HEK293 (cell line): ENCODE measurements at regions not wholly inside any gene's neighbourhood (a gene's known extent, or its start where the extent isn't known, plus 50 kb on each side); places are given as distances from the start of the nearest gene placed in this dataset.

Source experiments
- CTCF ChIA-PET: fragments of 350-600 bp; formaldehyde crosslinking; extraction: SDS; loops from one replicate; lab custom pipeline; 2021; ENCODE audit warnings: antibody characterized with exemption; lab: Yijun Ruan, JAX
- POLR2A ChIA-PET: fragments of 300-600 bp; formaldehyde crosslinking; extraction: SDS; loops from one replicate; lab custom pipeline; 2020; ENCODE audit warnings: antibody characterized with exemption, inconsistent platforms; lab: Yijun Ruan, JAX
- H3K27ac ChIP-seq: fragments of 200-500 bp; sonication (Bioruptor generic); 2 replicates; pipeline ENCODE4 v1.5.1; 2014; ENCODE audit warnings: low read depth, low read length, control low read depth, inconsistent platforms; ENCODE audit errors: extremely low read depth
- H3K36me3 ChIP-seq, 2 experiments: fragments of 200-500 bp in 1 of 2; sonication (Bioruptor generic) in 1 of 2; 1 replicate in 1 of 2; 2 replicates in 1 of 2; pipeline ENCODE4 v1.5.1; 2014 to 2017; ENCODE audit warnings: inconsistent platforms in 2 of 2, low read length in 2 of 2; ENCODE audit not compliant: control insufficient read depth in 2 of 2, insufficient read depth in 1 of 2
- H3K4me1 ChIP-seq: fragments of 200-500 bp; sonication (Bioruptor generic); 2 replicates; pipeline ENCODE4 v1.5.1; 2014; ENCODE audit warnings: mild to moderate bottlenecking, low read length, inconsistent platforms; ENCODE audit not compliant: control insufficient read depth, insufficient read depth
- H3K4me3 ChIP-seq: 2 replicates; pipeline ENCODE4 v1.5.1; 2011; ENCODE audit warnings: low read depth, mild to moderate bottlenecking, control low read depth, low read length, moderate library complexity
- H3K9me3 ChIP-seq: fragments of 200-500 bp; sonication (Bioruptor generic); 2 replicates; pipeline ENCODE4 v1.5.1; 2014; ENCODE audit warnings: low read depth, low read length, inconsistent platforms; ENCODE audit not compliant: control insufficient read depth, insufficient read depth
- KLF7 ChIP-seq: fragments of 450-650 bp; formaldehyde crosslinking; IDR thresholded peaks from 2 replicates; pipeline ENCODE4 v1.5.1; 2016; ENCODE audit warnings: missing biosample characterization, missing genetic modification characterization, borderline replicate concordance
- SALL2 ChIP-seq: fragments of 450-650 bp; formaldehyde crosslinking; IDR thresholded peaks from 2 replicates; pipeline ENCODE4 v1.5.0; 2017; ENCODE audit warnings: missing biosample characterization, mild to moderate bottlenecking, missing genetic modification characterization, borderline replicate concordance
- SCRT1 ChIP-seq: fragments of 450-650 bp; formaldehyde crosslinking; IDR thresholded peaks from 2 replicates; pipeline ENCODE4 v1.5.1; 2016; ENCODE audit warnings: missing biosample characterization, missing genetic modification characterization, borderline replicate concordance
- SP3 ChIP-seq: fragments of 450-650 bp; formaldehyde crosslinking; IDR thresholded peaks from 2 replicates; pipeline ENCODE4 v1.5.1; 2016; ENCODE audit warnings: missing biosample characterization, missing genetic modification characterization
- TCF7L2 ChIP-seq: IDR thresholded peaks from 2 replicates; pipeline ENCODE4 v1.6.1; 2011; ENCODE audit warnings: low read depth, mild to moderate bottlenecking, inconsistent platforms, low read length, moderate library complexity, borderline replicate concordance
- ZBTB7A ChIP-seq: fragments of 450-650 bp; formaldehyde crosslinking; IDR thresholded peaks from 2 replicates; pipeline ENCODE4 v1.5.1; 2016; ENCODE audit warnings: low read depth, missing biosample characterization, missing genetic modification characterization
- ZFP37 ChIP-seq: fragments of 450-650 bp; formaldehyde crosslinking; IDR thresholded peaks from 2 replicates; pipeline ENCODE4 v1.5.1; 2016; ENCODE audit warnings: missing biosample characterization, missing genetic modification characterization
- ZNF121 ChIP-seq: fragments of 450-650 bp; formaldehyde crosslinking; IDR thresholded peaks from 2 replicates; pipeline ENCODE4 v1.5.1; 2016; ENCODE audit warnings: missing biosample characterization, missing genetic modification characterization
- ZNF132 ChIP-seq: fragments of 450-650 bp; formaldehyde crosslinking; IDR thresholded peaks from 2 replicates; pipeline ENCODE4 v1.5.1; 2017; ENCODE audit warnings: missing biosample characterization, missing genetic modification characterization, borderline replicate concordance
- ZNF202 ChIP-seq: fragments of 450-650 bp; formaldehyde crosslinking; IDR thresholded peaks from 2 replicates; pipeline ENCODE4 v1.5.1; 2016; ENCODE audit warnings: missing biosample characterization, missing genetic modification characterization, borderline replicate concordance
- ZNF221 ChIP-seq: fragments of 450-650 bp; formaldehyde crosslinking; IDR thresholded peaks from 2 replicates; pipeline ENCODE4 v1.5.1; 2017; ENCODE audit warnings: missing biosample characterization, missing genetic modification characterization, borderline replicate concordance
- ZNF341 ChIP-seq: fragments of 450-650 bp; formaldehyde crosslinking; IDR thresholded peaks from 2 replicates; pipeline ENCODE4; 2016; ENCODE audit warnings: low read depth, missing biosample characterization, missing genetic modification characterization
- ZNF366 ChIP-seq: fragments of 450-650 bp; formaldehyde crosslinking; conservative IDR thresholded peaks from 2 replicates; pipeline ENCODE4 v1.5.1; 2016; ENCODE audit warnings: missing biosample characterization, missing genetic modification characterization
- ZNF558 ChIP-seq: fragments of 450-650 bp; formaldehyde crosslinking; IDR thresholded peaks from 2 replicates; pipeline ENCODE4 v1.5.1; 2016; ENCODE audit warnings: missing biosample characterization, missing genetic modification characterization
- ZNF626 ChIP-seq: fragments of 450-650 bp; sonication (Bioruptor Pico); formaldehyde crosslinking; IDR thresholded peaks from 2 replicates; pipeline ENCODE4 v1.5.1; 2018; ENCODE audit warnings: missing biosample characterization, missing genetic modification characterization, inconsistent platforms
- ZNF629 ChIP-seq: fragments of 450-650 bp; formaldehyde crosslinking; IDR thresholded peaks from 2 replicates; pipeline ENCODE4 v1.5.1; 2017; ENCODE audit warnings: missing biosample characterization, missing genetic modification characterization
- ZNF664 ChIP-seq: fragments of 450-650 bp; formaldehyde crosslinking; IDR thresholded peaks from 2 replicates; pipeline ENCODE4 v1.5.1; 2016; ENCODE audit warnings: missing biosample characterization, missing genetic modification characterization
- ZNF670 ChIP-seq: fragments of 450-650 bp; formaldehyde crosslinking; IDR thresholded peaks from 2 replicates; pipeline ENCODE4 v1.5.1; 2016; ENCODE audit warnings: missing biosample characterization, missing genetic modification characterization, low read depth
- ZSCAN23 ChIP-seq: fragments of 450-650 bp; formaldehyde crosslinking; IDR thresholded peaks from 2 replicates; pipeline ENCODE4 v1.5.1; 2016; ENCODE audit warnings: missing biosample characterization, missing genetic modification characterization
- TF ChIP-seq, protein P1 (sequence below): fragments of 450-650 bp; formaldehyde crosslinking; IDR thresholded peaks from 2 replicates; pipeline ENCODE4 v1.5.1; 2016; ENCODE audit warnings: missing biosample characterization, missing genetic modification characterization
- TF ChIP-seq, protein P2 (sequence below): fragments of 450-650 bp; formaldehyde crosslinking; optimal IDR thresholded peaks from 2 replicates; pipeline ENCODE3; 2016; ENCODE audit warnings: missing biosample characterization, mild to moderate bottlenecking, missing genetic modification characterization
- TF ChIP-seq, protein P3 (sequence below): fragments of 450-650 bp; formaldehyde crosslinking; IDR thresholded peaks from 2 replicates; pipeline ENCODE4 v1.5.1; 2016; ENCODE audit warnings: missing biosample characterization, missing genetic modification characterization
- TF ChIP-seq, protein P4 (sequence below): fragments of 450-650 bp; formaldehyde crosslinking; conservative IDR thresholded peaks from 2 replicates; pipeline ENCODE4 v1.5.1; 2016; ENCODE audit warnings: low read depth, missing biosample characterization, missing genetic modification characterization

DNA sequence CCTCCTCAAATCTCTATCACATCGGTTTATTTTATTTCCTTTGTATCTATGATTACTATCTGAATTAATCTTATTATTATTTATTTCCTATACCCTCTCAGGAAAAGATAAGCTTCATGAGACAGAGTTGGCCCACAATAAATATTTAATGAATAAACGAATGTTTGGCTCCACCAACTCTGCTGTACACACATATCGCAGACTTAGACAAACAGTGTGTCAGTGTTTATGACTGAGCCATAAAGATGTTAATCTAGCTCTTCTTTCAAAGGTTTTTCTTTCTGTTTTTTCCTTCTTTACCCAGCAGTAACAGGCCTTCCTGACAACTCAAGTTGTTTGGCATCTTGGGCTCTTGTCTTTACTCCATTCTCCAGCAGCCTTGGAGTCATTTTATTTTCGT is 329.5 kb downstream of the CDH2 start:
- peak; percentile 29; the same call in 1 of the 2 replicates for TF ChIP-seq TCF7L2
- no peak for TF ChIP-seq ZSCAN23
- TF ChIP-seq ZNF121, result no peak
- TF ChIP-seq ZNF629 (tag by site-specific recombination), result no peak
- TF ChIP-seq SP3, result no peak
- TF ChIP-seq, protein P1, sequence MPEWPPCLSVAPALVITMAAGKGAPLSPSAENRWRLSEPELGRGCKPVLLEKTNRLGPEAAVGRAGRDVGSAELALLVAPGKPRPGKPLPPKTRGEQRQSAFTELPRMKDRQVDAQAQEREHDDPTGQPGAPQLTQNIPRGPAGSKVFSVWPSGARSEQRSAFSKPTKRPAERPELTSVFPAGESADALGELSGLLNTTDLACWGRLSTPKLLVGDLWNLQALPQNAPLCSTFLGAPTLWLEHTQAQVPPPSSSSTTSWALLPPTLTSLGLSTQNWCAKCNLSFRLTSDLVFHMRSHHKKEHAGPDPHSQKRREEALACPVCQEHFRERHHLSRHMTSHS (tag by site-specific recombination), result no peak
- Histone ChIP-seq H3K4me3 (no peak overlapping the region), H3K4me1 (no peaks in the 10 kb centered on the region), H3K27ac (no peak overlapping the region), H3K9me3 (no peaks in the 10 kb centered on the region), H3K36me3 (no peaks in the 10 kb centered on the region)
- CTCF ChIA-PET, result no interaction called here
- POLR2A ChIA-PET, result no interaction called here

DNA sequence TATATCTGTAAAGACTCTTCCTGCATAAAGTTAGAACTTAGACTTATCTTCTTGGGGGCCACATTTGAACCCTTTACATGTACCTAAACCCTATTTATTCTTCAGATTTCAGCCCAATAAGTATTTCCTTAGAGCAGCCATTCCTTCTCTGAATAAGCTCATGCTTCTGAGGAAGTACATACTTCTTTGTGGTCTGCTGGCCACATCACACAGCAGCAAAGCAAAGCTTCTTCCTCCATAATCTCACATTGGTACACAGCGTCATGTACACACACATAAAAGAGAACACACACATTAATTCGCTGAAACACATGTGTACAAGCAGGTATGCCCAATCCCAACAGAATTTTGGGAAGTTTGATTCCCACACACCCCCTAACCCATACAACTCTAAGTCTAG is 331.0 kb downstream of the CDH2 start:
- Histone ChIP-seq H3K9me3 (no peaks in the 10 kb centered on the region), H3K4me3 (no peak overlapping the region), H3K27ac (no peak overlapping the region), H3K4me1 (no peaks in the 10 kb centered on the region)
- ChIA-PET CTCF (interaction anchor here (0.5 kb wide), 1 partner anchor 30 kb away, joined by 6 read pairs; no protein-coding TSS in a partner anchor), POLR2A (interaction anchor here (0.5 kb wide), 1 partner anchor 331 kb away, joined by 8 read pairs; the partner anchor contains the start of gene CDH2)
- TF ChIP-seq, protein P2, sequence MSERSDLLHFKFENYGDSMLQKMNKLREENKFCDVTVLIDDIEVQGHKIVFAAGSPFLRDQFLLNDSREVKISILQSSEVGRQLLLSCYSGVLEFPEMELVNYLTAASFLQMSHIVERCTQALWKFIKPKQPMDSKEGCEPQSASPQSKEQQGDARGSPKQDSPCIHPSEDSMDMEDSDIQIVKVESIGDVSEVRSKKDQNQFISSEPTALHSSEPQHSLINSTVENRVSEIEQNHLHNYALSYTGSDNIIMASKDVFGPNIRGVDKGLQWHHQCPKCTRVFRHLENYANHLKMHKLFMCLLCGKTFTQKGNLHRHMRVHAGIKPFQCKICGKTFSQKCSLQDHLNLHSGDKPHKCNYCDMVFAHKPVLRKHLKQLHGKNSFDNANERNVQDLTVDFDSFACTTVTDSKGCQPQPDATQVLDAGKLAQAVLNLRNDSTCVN, result no peak
- no peak for TF ChIP-seq ZNF558 (tag by site-specific recombination)
- no peak for TF ChIP-seq KLF7 (tag by site-specific recombination)
- no peak for TF ChIP-seq SALL2 (tag by site-specific recombination)
- TF ChIP-seq ZNF670 (tag by site-specific recombination), result no peak
- TF ChIP-seq ZNF221 (tag by site-specific recombination), result no peak
- no peak for TF ChIP-seq ZNF664 (tag by site-specific recombination)
- no peak for TF ChIP-seq ZBTB7A (tag by site-specific recombination)
- TF ChIP-seq SCRT1 (tag by site-specific recombination), result no peak
- TF ChIP-seq ZNF366 (tag by site-specific recombination), result no peak
- TF ChIP-seq, protein P3, sequence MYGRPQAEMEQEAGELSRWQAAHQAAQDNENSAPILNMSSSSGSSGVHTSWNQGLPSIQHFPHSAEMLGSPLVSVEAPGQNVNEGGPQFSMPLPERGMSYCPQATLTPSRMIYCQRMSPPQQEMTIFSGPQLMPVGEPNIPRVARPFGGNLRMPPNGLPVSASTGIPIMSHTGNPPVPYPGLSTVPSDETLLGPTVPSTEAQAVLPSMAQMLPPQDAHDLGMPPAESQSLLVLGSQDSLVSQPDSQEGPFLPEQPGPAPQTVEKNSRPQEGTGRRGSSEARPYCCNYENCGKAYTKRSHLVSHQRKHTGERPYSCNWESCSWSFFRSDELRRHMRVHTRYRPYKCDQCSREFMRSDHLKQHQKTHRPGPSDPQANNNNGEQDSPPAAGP (tag by site-specific recombination), result no peak
- TF ChIP-seq ZNF626 (tag by site-specific recombination), result no peak
- TF ChIP-seq ZNF341 (tag by site-specific recombination), result no peak
- no peak for TF ChIP-seq ZSCAN23
- no peak for TF ChIP-seq ZFP37 (tag by site-specific recombination)
- TF ChIP-seq ZNF202 (tag by site-specific recombination), result no peak
- TF ChIP-seq, protein P4, sequence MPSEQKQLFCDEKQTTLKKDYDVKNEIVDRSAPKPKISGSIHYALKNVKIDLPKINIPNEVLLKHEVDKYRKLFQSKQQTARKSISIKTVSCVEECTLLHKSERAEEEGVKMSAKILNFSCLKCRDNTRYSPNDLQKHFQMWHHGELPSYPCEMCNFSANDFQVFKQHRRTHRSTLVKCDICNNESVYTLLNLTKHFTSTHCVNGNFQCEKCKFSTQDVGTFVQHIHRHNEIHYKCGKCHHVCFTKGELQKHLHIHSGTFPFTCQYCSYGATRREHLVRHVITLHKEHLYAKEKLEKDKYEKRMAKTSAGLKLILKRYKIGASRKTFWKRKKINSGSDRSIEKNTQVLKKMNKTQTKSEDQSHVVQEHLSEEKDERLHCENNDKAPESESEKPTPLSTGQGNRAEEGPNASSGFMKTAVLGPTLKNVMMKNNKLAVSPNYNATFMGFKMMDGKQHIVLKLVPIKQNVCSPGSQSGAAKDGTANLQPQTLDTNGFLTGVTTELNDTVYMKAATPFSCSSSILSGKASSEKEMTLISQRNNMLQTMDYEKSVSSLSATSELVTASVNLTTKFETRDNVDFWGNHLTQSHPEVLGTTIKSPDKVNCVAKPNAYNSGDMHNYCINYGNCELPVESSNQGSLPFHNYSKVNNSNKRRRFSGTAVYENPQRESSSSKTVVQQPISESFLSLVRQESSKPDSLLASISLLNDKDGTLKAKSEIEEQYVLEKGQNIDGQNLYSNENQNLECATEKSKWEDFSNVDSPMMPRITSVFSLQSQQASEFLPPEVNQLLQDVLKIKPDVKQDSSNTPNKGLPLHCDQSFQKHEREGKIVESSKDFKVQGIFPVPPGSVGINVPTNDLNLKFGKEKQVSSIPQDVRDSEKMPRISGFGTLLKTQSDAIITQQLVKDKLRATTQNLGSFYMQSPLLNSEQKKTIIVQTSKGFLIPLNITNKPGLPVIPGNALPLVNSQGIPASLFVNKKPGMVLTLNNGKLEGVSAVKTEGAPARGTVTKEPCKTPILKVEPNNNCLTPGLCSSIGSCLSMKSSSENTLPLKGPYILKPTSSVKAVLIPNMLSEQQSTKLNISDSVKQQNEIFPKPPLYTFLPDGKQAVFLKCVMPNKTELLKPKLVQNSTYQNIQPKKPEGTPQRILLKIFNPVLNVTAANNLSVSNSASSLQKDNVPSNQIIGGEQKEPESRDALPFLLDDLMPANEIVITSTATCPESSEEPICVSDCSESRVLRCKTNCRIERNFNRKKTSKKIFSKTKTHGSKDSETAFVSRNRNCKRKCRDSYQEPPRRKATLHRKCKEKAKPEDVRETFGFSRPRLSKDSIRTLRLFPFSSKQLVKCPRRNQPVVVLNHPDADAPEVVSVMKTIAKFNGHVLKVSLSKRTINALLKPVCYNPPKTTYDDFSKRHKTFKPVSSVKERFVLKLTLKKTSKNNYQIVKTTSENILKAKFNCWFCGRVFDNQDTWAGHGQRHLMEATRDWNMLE (tag by site-specific recombination), result no peak
- TF ChIP-seq ZNF132, result no peak
- TF ChIP-seq, all 188 proteins: peak for 0
- H3K36me3 ChIP-seq, result no peaks in the 10 kb centered on the region
